IMR-90 (cell line): ENCODE measurements at regions not wholly inside any gene's neighbourhood (a gene's known extent, or its start where the extent isn't known, plus 50 kb on each side); places are given as distances from the start of the nearest gene placed in this dataset.

Experiments
- ATAC-seq: fragments of 200-7000 bp; cut with Tn5 transposase; 2 replicates; pipeline ENCODE4 v1.9.1; 2020; ENCODE audit warnings: low read depth, mild to moderate bottlenecking, moderate library complexity
- BruUV-seq: library from RNA; stranded (reverse); fragments of 400-500 nt; replicated peaks from 2 replicates; lab custom pipeline; 2021; lab: Mats Ljungman, UMichigan
- CTCF ChIA-PET: fragments of 300-600 bp; formaldehyde crosslinking; extraction: SDS; loops from one replicate; lab custom pipeline; 2021; ENCODE audit warnings: antibody characterized with exemption; lab: Yijun Ruan, JAX
- POLR2A ChIA-PET: fragments of 300-600 bp; sonication (Branson Sonifier 250); formaldehyde crosslinking; loops from one replicate; lab custom pipeline; 2022; ENCODE audit warnings: antibody characterized with exemption; ENCODE audit not compliant: unreplicated experiment; lab: Charles Lee
- DNase-seq: peaks from one replicate; pipeline ENCODE4 v3.0.0; 2013
- H2AFZ ChIP-seq: replicated peaks from 2 replicates; pipeline ENCODE3; 2013; ENCODE audit warnings: low read length, mild to moderate bottlenecking; ENCODE audit not compliant: poor library complexity
- H2AK5ac ChIP-seq: 2 replicates; pipeline ENCODE4 v1.6.1; 2013; ENCODE audit warnings: low read depth, low read length, inconsistent platforms
- H2AK9ac ChIP-seq: replicated peaks from 2 replicates; pipeline ENCODE3; 2013; ENCODE audit warnings: mild to moderate bottlenecking, low read depth, low read length, moderate library complexity; ENCODE audit not compliant: poor library complexity
- H2BK120ac ChIP-seq: 2 replicates; pipeline ENCODE4 v1.6.1; 2013; ENCODE audit warnings: low read depth, low read length, inconsistent platforms
- H2BK15ac ChIP-seq: 3 replicates; pipeline ENCODE4 v1.6.1; 2013; ENCODE audit warnings: low read depth, low read length, inconsistent platforms
- H2BK20ac ChIP-seq: 2 replicates; pipeline ENCODE4 v1.6.1; 2013; ENCODE audit warnings: low read depth, mild to moderate bottlenecking, inconsistent platforms, low read length, moderate library complexity
- H2BK5ac ChIP-seq: 2 replicates; pipeline ENCODE4 v1.6.1; 2013; ENCODE audit warnings: mild to moderate bottlenecking, low read depth, low read length, inconsistent platforms; ENCODE audit not compliant: poor library complexity, severe bottlenecking
- H3K14ac ChIP-seq: replicated peaks from 2 replicates; pipeline ENCODE4 v1.6.1; 2013; ENCODE audit warnings: low read depth, low read length, inconsistent platforms
- H3K18ac ChIP-seq: 2 replicates; pipeline ENCODE4 v1.6.1; 2013; ENCODE audit warnings: low read depth, low read length, control low read depth
- H3K23ac ChIP-seq: 2 replicates; pipeline ENCODE4 v1.6.1; 2013; ENCODE audit warnings: low read depth, low read length, inconsistent platforms
- H3K27ac ChIP-seq: 2 replicates; pipeline ENCODE4 v1.5.1; 2013; ENCODE audit warnings: mild to moderate bottlenecking, control low read depth, low read length; ENCODE audit not compliant: insufficient read depth
- H3K27me3 ChIP-seq: 2 replicates; pipeline ENCODE4 v1.6.1; 2013; ENCODE audit warnings: low read length; ENCODE audit not compliant: control insufficient read depth, insufficient read depth
- H3K36me3 ChIP-seq: 2 replicates; pipeline ENCODE4 v1.6.1; 2013; ENCODE audit warnings: low read length, mixed read lengths; ENCODE audit not compliant: control insufficient read depth, insufficient read depth
- H3K4ac ChIP-seq: 2 replicates; pipeline ENCODE4 v1.6.1; 2013; ENCODE audit warnings: low read depth, low read length, inconsistent platforms
- H3K4me1 ChIP-seq: 2 replicates; pipeline ENCODE4 v1.6.1; 2013; ENCODE audit warnings: low read length, mixed read lengths; ENCODE audit not compliant: control insufficient read depth, insufficient read depth
- H3K4me2 ChIP-seq: 2 replicates; pipeline ENCODE4 v1.6.1; 2013; ENCODE audit warnings: low read depth, mild to moderate bottlenecking, control low read depth, low read length, moderate library complexity
- H3K4me3 ChIP-seq: 2 replicates; pipeline ENCODE4 v1.5.1; 2013; ENCODE audit warnings: low read depth, mild to moderate bottlenecking, control low read depth, low read length, moderate library complexity; ENCODE audit not compliant: insufficient read depth
- H3K56ac ChIP-seq: 2 replicates; pipeline ENCODE4 v1.6.1; 2013; ENCODE audit warnings: low read length, inconsistent platforms; ENCODE audit not compliant: insufficient read depth; ENCODE audit errors: extremely low read depth
- H3K79me1 ChIP-seq, 2 experiments: 2 replicates each; pipeline ENCODE4 v1.6.1; 2013; ENCODE audit warnings: low read length in 2 of 2, inconsistent platforms in 1 of 2, low read depth in 1 of 2
- H3K9ac ChIP-seq: 2 replicates; pipeline ENCODE4 v1.6.1; 2013; ENCODE audit warnings: low read depth, low read length, control low read depth
- H3K9me1 ChIP-seq: 2 replicates; pipeline ENCODE4 v1.6.1; 2013; ENCODE audit warnings: low read length, inconsistent platforms; ENCODE audit not compliant: insufficient read depth
- H3K9me3 ChIP-seq: 2 replicates; pipeline ENCODE4 v1.6.1; 2013; ENCODE audit warnings: low read length; ENCODE audit not compliant: control insufficient read depth, insufficient read depth
- H4K20me1 ChIP-seq: 2 replicates; pipeline ENCODE4 v1.6.1; 2013; ENCODE audit warnings: low read length, inconsistent platforms; ENCODE audit not compliant: insufficient read depth
- H4K5ac ChIP-seq: 2 replicates; pipeline ENCODE4 v1.6.1; 2013; ENCODE audit warnings: mild to moderate bottlenecking, low read depth, low read length, control low read depth
- H4K8ac ChIP-seq, 2 experiments: 2 replicates each; pipeline ENCODE4 v1.6.1; 2013; ENCODE audit warnings: low read depth in 2 of 2, low read length in 2 of 2, control low read depth in 1 of 2, inconsistent platforms in 1 of 2
- H4K91ac ChIP-seq: 2 replicates; pipeline ENCODE4 v1.6.1; 2013; ENCODE audit warnings: low read depth, low read length, inconsistent platforms; ENCODE audit not compliant: insufficient read depth
- BHLHE40 ChIP-seq: fragments of 150-350 bp; IDR thresholded peaks from 2 replicates; pipeline ENCODE4 v1.6.1; 2016; ENCODE audit warnings: mild to moderate bottlenecking, low read depth, low read length
- CEBPB ChIP-seq: IDR thresholded peaks from 2 replicates; pipeline ENCODE4 v1.6.1; 2012; ENCODE audit warnings: low read depth, low read length, improper control_type of control experiment
- CHD1 ChIP-seq: IDR thresholded peaks from 2 replicates; pipeline ENCODE4 v1.6.1; 2012; ENCODE audit warnings: low read depth, low read length, improper control_type of control experiment
- ELK1 ChIP-seq: fragments of 150-350 bp; IDR thresholded peaks from 2 replicates; pipeline ENCODE4 v1.6.1; 2016; ENCODE audit warnings: low read depth, mild to moderate bottlenecking, low read length, moderate library complexity, borderline replicate concordance
- FOS ChIP-seq: fragments of 150-350 bp; IDR thresholded peaks from 2 replicates; pipeline ENCODE4 v1.6.1; 2016; ENCODE audit warnings: low read depth, low read length
- MAFK ChIP-seq: IDR thresholded peaks from 2 replicates; pipeline ENCODE4 v1.6.1; 2012; ENCODE audit warnings: low read depth, low read length, improper control_type of control experiment
- MAZ ChIP-seq: IDR thresholded peaks from 2 replicates; pipeline ENCODE4 v1.6.1; 2012; ENCODE audit warnings: low read depth, mild to moderate bottlenecking, low read length, improper control_type of control experiment, moderate library complexity, borderline replicate concordance
- MXI1 ChIP-seq: IDR thresholded peaks from 2 replicates; pipeline ENCODE4 v1.6.1; 2012; ENCODE audit warnings: low read depth, mild to moderate bottlenecking, low read length, moderate library complexity, borderline replicate concordance
- NFE2L2 ChIP-seq: fragments of 150-350 bp; IDR thresholded peaks from 2 replicates; pipeline ENCODE4 v1.6.1; 2016; ENCODE audit warnings: low read depth, mild to moderate bottlenecking, low read length
- POLR2A ChIP-seq: IDR thresholded peaks from 2 replicates; pipeline ENCODE4 v1.6.1; 2012; ENCODE audit warnings: mild to moderate bottlenecking, low read depth, low read length
- RAD21 ChIP-seq: IDR thresholded peaks from 2 replicates; pipeline ENCODE4 v1.6.1; 2012; ENCODE audit warnings: low read length, improper control_type of control experiment
- RCOR1 ChIP-seq: IDR thresholded peaks from 2 replicates; pipeline ENCODE4 v1.6.1; 2012; ENCODE audit warnings: mild to moderate bottlenecking, low read length, improper control_type of control experiment; ENCODE audit not compliant: insufficient replicate concordance
- RFX5 ChIP-seq: IDR thresholded peaks from 2 replicates; pipeline ENCODE4 v1.8.0; 2012; ENCODE audit warnings: low read depth, mild to moderate bottlenecking, low read length, moderate library complexity
- SMC3 ChIP-seq: fragments of 150-350 bp; IDR thresholded peaks from 2 replicates; pipeline ENCODE4 v1.6.1; 2016; ENCODE audit warnings: low read depth, mild to moderate bottlenecking, antibody characterized with exemption, low read length, moderate library complexity
- WGBS, 2 experiments: methylation state at CpG; one replicate each; pipeline versions ENCODE4 v1.1.5 to v1.1.7; 2013; ENCODE audit warnings: missing lambda C conversion rate in 2 of 2; ENCODE audit not compliant: insufficient read length in 1 of 2; ENCODE audit errors: extremely low coverage in 2 of 2; 5-methylcytosine and 5-hydroxymethylcytosine counted together
- dilution Hi-C: fragments of 300-500 bp; cut with HindIII; formaldehyde crosslinking; loops from one replicate; pipeline ENCODE4 v1.14.3; 2018; ENCODE audit warnings: low sequenced_read_pairs; ENCODE audit not compliant: unreplicated experiment
- in situ Hi-C: fragments of 300-500 bp; cut with MboI; formaldehyde crosslinking; loops from 3 replicates; pipeline ENCODE4 v1.14.3; 2019; ENCODE audit warnings: low sequenced_read_pairs, inconsistent platforms, mixed read lengths
- intact Hi-C: fragments of 100-400 bp; cut with micrococcal nuclease; formaldehyde crosslinking; loops from 2 replicates; pipeline ENCODE4 v1.10.0; 2022
- TF ChIP-seq, protein P1 (sequence below): conservative IDR thresholded peaks from 2 replicates; pipeline ENCODE4 v1.5.1; 2012; ENCODE audit warnings: mild to moderate bottlenecking, low read depth, low read length, improper control_type of control experiment
- TF ChIP-seq, protein P2 (sequence below): fragments of 150-350 bp; IDR thresholded peaks from 2 replicates; pipeline ENCODE4 v1.6.1; 2017; ENCODE audit warnings: mild to moderate bottlenecking, antibody characterized with exemption, low read length, low read depth

GRCh38 chr9:71333321-71333720 is 211.9 kb upstream of the TRPM3 start:
- POLR2A ChIA-PET: no interaction called here
- WGBS, 2 experiments: no CpG with 5 or more reads among the region's 3 CpGs
- intact Hi-C loops (no loop called here), dilution Hi-C loops (no loop called here), in situ Hi-C loops (no loop called here)
- Histone ChIP-seq H2BK120ac (no peak overlapping the region), H3K4me1 (no peaks in the 10 kb centered on the region), H4K8ac (no peak overlapping the region), H3K36me3 (no peaks in the 10 kb centered on the region), H2BK5ac (no peak overlapping the region), H2AFZ (no peak overlapping the region), H3K9ac (no peak overlapping the region), H2AK5ac (no peak overlapping the region), H3K4ac (no peak overlapping the region), H3K4me3 (no peak overlapping the region), H3K18ac (no peak overlapping the region), H4K20me1 (no peaks in the 10 kb centered on the region), H2BK15ac (no peak overlapping the region), H3K9me1 (no peaks in the 10 kb centered on the region), H4K5ac (no peak overlapping the region), H3K4me2 (no peak overlapping the region), H2BK20ac (no peak overlapping the region), H2AK9ac (no peak overlapping the region), H3K27ac (no peak overlapping the region), H3K23ac (no peak overlapping the region), H3K27me3 (no peaks in the 10 kb centered on the region), H3K79me1 (no peaks in the 10 kb centered on the region), H3K14ac (no peak overlapping the region), H3K56ac (no peak overlapping the region), H4K91ac (no peak overlapping the region), H3K9me3 (no peaks in the 10 kb centered on the region)
- TF ChIP-seq BHLHE40 (no peak), MAFK (no peak), CEBPB (no peak), MXI1 (no peak), POLR2A (no peak), RAD21 (no peak), ELK1 (no peak), RFX5 (no peak), CHD1 (no peak), NFE2L2 (no peak), FOS (no peak), MAZ (no peak), RCOR1 (no peak), SMC3 (no peak)
- TF ChIP-seq, protein P1, sequence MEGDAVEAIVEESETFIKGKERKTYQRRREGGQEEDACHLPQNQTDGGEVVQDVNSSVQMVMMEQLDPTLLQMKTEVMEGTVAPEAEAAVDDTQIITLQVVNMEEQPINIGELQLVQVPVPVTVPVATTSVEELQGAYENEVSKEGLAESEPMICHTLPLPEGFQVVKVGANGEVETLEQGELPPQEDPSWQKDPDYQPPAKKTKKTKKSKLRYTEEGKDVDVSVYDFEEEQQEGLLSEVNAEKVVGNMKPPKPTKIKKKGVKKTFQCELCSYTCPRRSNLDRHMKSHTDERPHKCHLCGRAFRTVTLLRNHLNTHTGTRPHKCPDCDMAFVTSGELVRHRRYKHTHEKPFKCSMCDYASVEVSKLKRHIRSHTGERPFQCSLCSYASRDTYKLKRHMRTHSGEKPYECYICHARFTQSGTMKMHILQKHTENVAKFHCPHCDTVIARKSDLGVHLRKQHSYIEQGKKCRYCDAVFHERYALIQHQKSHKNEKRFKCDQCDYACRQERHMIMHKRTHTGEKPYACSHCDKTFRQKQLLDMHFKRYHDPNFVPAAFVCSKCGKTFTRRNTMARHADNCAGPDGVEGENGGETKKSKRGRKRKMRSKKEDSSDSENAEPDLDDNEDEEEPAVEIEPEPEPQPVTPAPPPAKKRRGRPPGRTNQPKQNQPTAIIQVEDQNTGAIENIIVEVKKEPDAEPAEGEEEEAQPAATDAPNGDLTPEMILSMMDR: no peak
- TF ChIP-seq, protein P2, sequence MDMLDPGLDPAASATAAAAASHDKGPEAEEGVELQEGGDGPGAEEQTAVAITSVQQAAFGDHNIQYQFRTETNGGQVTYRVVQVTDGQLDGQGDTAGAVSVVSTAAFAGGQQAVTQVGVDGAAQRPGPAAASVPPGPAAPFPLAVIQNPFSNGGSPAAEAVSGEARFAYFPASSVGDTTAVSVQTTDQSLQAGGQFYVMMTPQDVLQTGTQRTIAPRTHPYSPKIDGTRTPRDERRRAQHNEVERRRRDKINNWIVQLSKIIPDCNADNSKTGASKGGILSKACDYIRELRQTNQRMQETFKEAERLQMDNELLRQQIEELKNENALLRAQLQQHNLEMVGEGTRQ: no peak
- DNase-seq (no peak), ATAC-seq (no peak)
- BruUV-seq: no TSS peak
- CTCF ChIA-PET: interaction anchor here (1.4 kb wide), 1 partner anchor 14 kb away, joined by 3 read pairs; no protein-coding TSS in a partner anchor
